Endothelial cell of umbilical vein (primary cell): ENCODE measurements at regions not wholly inside any gene's neighbourhood (a gene's known extent, or its start where the extent isn't known, plus 50 kb on each side); places are given as distances from the start of the nearest gene placed in this dataset.

ENCODE experiments used
- BruUV-seq: library from RNA; stranded (reverse); fragments of 400-500 nt; replicated peaks from 2 replicates; lab custom pipeline; 2021; lab: Mats Ljungman, UMichigan
- CTCF ChIA-PET: fragments of 300-600, 350-600 bp; sonication (Branson Sonifier 250); formaldehyde crosslinking; loops from one replicate; lab custom pipeline; 2021; ENCODE audit warnings: antibody characterized with exemption, inconsistent platforms; lab: Charles Lee
- POLR2A ChIA-PET: fragments of 300-600, 350-600 bp; sonication (Branson Sonifier 250); formaldehyde crosslinking; loops from one replicate; lab custom pipeline; 2021; ENCODE audit warnings: antibody characterized with exemption, inconsistent platforms; lab: Charles Lee
- DNase-seq: peaks from one replicate; pipeline ENCODE4 v3.0.0-alpha.2; 2011; ENCODE audit warnings: low read depth, low spot score
- FAIRE-seq: peaks from 2 replicates; lab custom pipeline; 2011; peaks lifted over from hg19 to GRCh38; lab: Jason Lieb, UNC
- H2AFZ ChIP-seq: 2 replicates; pipeline ENCODE4 v1.6.0; 2012; ENCODE audit warnings: low read depth, low read length, control low read depth, inconsistent platforms
- H3K27ac ChIP-seq: 2 replicates; pipeline ENCODE4 v1.5.1; 2011; ENCODE audit warnings: low read depth, mild to moderate bottlenecking, control low read depth, low read length, moderate library complexity; ENCODE audit not compliant: insufficient read depth
- H3K27me3 ChIP-seq, 2 experiments: 2 replicates each; pipeline versions ENCODE4 v1.6.0 to v1.6.1; 2011; ENCODE audit warnings: low read length in 2 of 2, mixed read lengths in 1 of 2; ENCODE audit not compliant: control insufficient read depth in 2 of 2, insufficient read depth in 2 of 2
- H3K36me3 ChIP-seq, 2 experiments: 2 replicates in 1 of 2; 3 replicates in 1 of 2; pipeline ENCODE4 v1.5.1; 2011; ENCODE audit warnings: low read length in 2 of 2, mild to moderate bottlenecking in 1 of 2, moderate library complexity in 1 of 2; ENCODE audit not compliant: control insufficient read depth in 2 of 2, insufficient read depth in 2 of 2; ENCODE audit errors: extremely low read depth in 1 of 2
- H3K4me1 ChIP-seq: 3 replicates; pipeline ENCODE4 v1.5.1; 2011; ENCODE audit warnings: mild to moderate bottlenecking, low read length; ENCODE audit not compliant: control insufficient read depth, insufficient read depth; ENCODE audit errors: extremely low read depth
- H3K4me2 ChIP-seq: 2 replicates; pipeline ENCODE4 v1.6.1; 2011; ENCODE audit warnings: low read length, control low read depth, mixed read lengths; ENCODE audit not compliant: insufficient read depth
- H3K4me3 ChIP-seq, 3 experiments: fragments of 200-600 bp in 1 of 3; sonication (generic), shearing (Covaris generic) in 1 of 3; replicated peaks in 1 of 3; 2 replicates each; pipeline ENCODE4 v1.5.1; 2011 to 2016; ENCODE audit warnings: control low read depth in 3 of 3, low read length in 3 of 3, mild to moderate bottlenecking in 2 of 3, inconsistent platforms in 1 of 3, low read depth in 1 of 3, moderate library complexity in 1 of 3; ENCODE audit not compliant: insufficient read depth in 1 of 3
- H3K79me2 ChIP-seq: 2 replicates; pipeline ENCODE4 v1.6.0; 2012; ENCODE audit warnings: low read length, inconsistent platforms; ENCODE audit not compliant: control insufficient read depth, insufficient read depth
- H3K9ac ChIP-seq: replicated peaks from 2 replicates; pipeline ENCODE3; 2011; ENCODE audit warnings: low read length, control low read depth; ENCODE audit not compliant: insufficient read depth; ENCODE audit errors: extremely low read depth
- H3K9me1 ChIP-seq: replicated peaks from 3 replicates; pipeline ENCODE4 v1.6.0; 2011; ENCODE audit warnings: mild to moderate bottlenecking, low read length; ENCODE audit not compliant: control insufficient read depth, insufficient read depth; ENCODE audit errors: extremely low read depth
- H3K9me3 ChIP-seq: replicated peaks from 2 replicates; pipeline ENCODE4 v1.5.1; 2012; ENCODE audit warnings: low read length, inconsistent platforms; ENCODE audit not compliant: control insufficient read depth, insufficient read depth
- H4K20me1 ChIP-seq: replicated peaks from 2 replicates; pipeline ENCODE3; 2011; ENCODE audit warnings: mild to moderate bottlenecking, low read length; ENCODE audit not compliant: control insufficient read depth, insufficient read depth; ENCODE audit errors: extremely low read depth
- EZH2 ChIP-seq: IDR thresholded peaks from 2 replicates; pipeline ENCODE4 v1.6.1; 2012; ENCODE audit warnings: borderline replicate concordance, low read depth, mild to moderate bottlenecking, moderate library complexity, low read length, inconsistent platforms; ENCODE audit not compliant: severe bottlenecking
- FOS ChIP-seq: IDR thresholded peaks from 2 replicates; pipeline ENCODE4 v1.6.1; 2011; ENCODE audit warnings: mild to moderate bottlenecking, low read length, moderate library complexity, borderline replicate concordance; ENCODE audit not compliant: insufficient read depth
- GATA2 ChIP-seq: IDR thresholded peaks from 2 replicates; pipeline ENCODE4 v1.7.0; 2011; ENCODE audit warnings: low read depth, mild to moderate bottlenecking, moderate library complexity, mixed read lengths, low read length; ENCODE audit not compliant: insufficient read length, insufficient read depth
- JUN ChIP-seq: IDR thresholded peaks from 2 replicates; pipeline ENCODE4 v1.6.1; 2011; ENCODE audit warnings: borderline replicate concordance, low read depth; ENCODE audit not compliant: insufficient read length, insufficient read depth
- MAX ChIP-seq: IDR thresholded peaks from 2 replicates; pipeline ENCODE4 v1.6.1; 2011; ENCODE audit not compliant: insufficient read depth, insufficient read length
- MYC ChIP-seq: IDR thresholded peaks from one replicate; pipeline ENCODE4 v1.6.1; 2011; ENCODE audit warnings: mild to moderate bottlenecking, low read depth, low read length
- POLR2A ChIP-seq: IDR thresholded peaks from 2 replicates; pipeline ENCODE4 v1.6.1; 2012; ENCODE audit warnings: low read depth, mild to moderate bottlenecking, control low read depth, low read length
- POLR2AphosphoS5 ChIP-seq: IDR thresholded peaks from 2 replicates; pipeline ENCODE4 v1.6.1; 2012; ENCODE audit warnings: low read depth, mild to moderate bottlenecking, control low read depth, low read length, moderate library complexity; ENCODE audit not compliant: insufficient read depth
- dilution Hi-C: fragments of 300-500 bp; cut with MboI; formaldehyde crosslinking; loops from one replicate; pipeline ENCODE4 v1.15.0; 2019; ENCODE audit warnings: low sequenced_read_pairs; ENCODE audit not compliant: extremely low pct_ligation_motif_present
- intact Hi-C: fragments of 100-400 bp; cut with micrococcal nuclease; formaldehyde crosslinking; loops from one replicate; pipeline ENCODE4 v1.10.0; 2022

- no peak overlapping the region for H3K27ac ChIP-seq
- no peak overlapping the region for H2AFZ ChIP-seq
- no peaks in the 10 kb centered on the region for H3K9me1 ChIP-seq
- FAIRE-seq, result no peak
- no peaks in the 10 kb centered on the region for H3K36me3 ChIP-seq
- dilution Hi-C loops (no loop called here), intact Hi-C loops (no loop called here)
- CTCF ChIA-PET, result no interaction called here
- no peak for TF ChIP-seq MYC
- no peaks in the 10 kb centered on the region for H3K27me3 ChIP-seq
- no peaks in the 10 kb centered on the region for H3K9me3 ChIP-seq
- H4K20me1 ChIP-seq, result no peaks in the 10 kb centered on the region
- no peak overlapping the region for H3K4me2 ChIP-seq
- DNase-seq, result no peak
- H3K4me3 ChIP-seq, result no peak overlapping the region
- BruUV-seq, result no TSS peak
- H3K9ac ChIP-seq, result no peak overlapping the region
- POLR2A ChIA-PET, result no interaction called here
- no peaks in the 10 kb centered on the region for H3K79me2 ChIP-seq
- no peaks in the 10 kb centered on the region for H3K4me1 ChIP-seq
Measured at GRCh38 chr13:69155136-69155535, 952.5 kb upstream of the ATXN8OS start.

- TF ChIP-seq EZH2 (no peak), GATA2 (no peak), JUN (no peak), POLR2A (no peak), POLR2AphosphoS5 (no peak), MAX (no peak), FOS (no peak)
- FAIRE-seq (no peak), DNase-seq (no peak)
- ChIA-PET CTCF (no interaction called here), POLR2A (no interaction called here)
- Histone ChIP-seq H3K79me2 (no peaks in the 10 kb centered on the region), H3K9me1 (no peaks in the 10 kb centered on the region), H3K4me1 (no peaks in the 10 kb centered on the region), H3K4me3 (no peak overlapping the region), H3K9ac (no peak overlapping the region), H3K27ac (no peak overlapping the region), H3K36me3 (no peaks in the 10 kb centered on the region), H3K27me3 (no peaks in the 10 kb centered on the region), H2AFZ (no peak overlapping the region), H3K4me2 (no peak overlapping the region), H4K20me1 (no peaks in the 10 kb centered on the region), H3K9me3 (peaks cover 2% of the 10 kb centered on the region)
- dilution Hi-C loops, result no loop called here
- intact Hi-C loops, result no loop called here
- no TSS peak for BruUV-seq
Measured at GRCh38 chr13:69142101-69142500, 965.5 kb upstream of the ATXN8OS start.
